ENCODE measurements at regions not wholly inside any gene's neighbourhood (a gene's known extent, or its start where the extent isn't known, plus 50 kb on each side); places are given as distances from the start of the nearest gene placed in this dataset.

DNA sequence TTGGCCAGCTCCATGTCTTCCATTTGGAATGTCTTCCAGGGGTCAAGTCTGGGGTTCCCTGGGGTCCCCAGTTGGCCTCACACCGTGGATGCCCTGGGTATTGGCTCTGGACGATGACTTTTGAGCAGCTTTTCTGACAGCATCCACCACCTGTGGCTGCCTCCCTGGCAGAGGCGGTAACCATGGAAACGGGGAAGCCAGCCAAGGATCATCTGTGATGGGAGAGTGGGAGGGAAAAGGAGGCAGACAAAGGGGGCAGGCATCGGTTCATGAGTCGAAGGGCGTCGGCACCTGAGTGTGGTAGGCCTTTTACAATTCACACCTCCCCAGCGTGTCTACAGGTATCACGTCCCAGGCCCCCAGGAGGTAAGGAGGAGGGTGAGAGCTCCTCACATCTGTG lies 152.2 kb downstream of the ASMT start:
- TF ChIP-seq, protein P1, sequence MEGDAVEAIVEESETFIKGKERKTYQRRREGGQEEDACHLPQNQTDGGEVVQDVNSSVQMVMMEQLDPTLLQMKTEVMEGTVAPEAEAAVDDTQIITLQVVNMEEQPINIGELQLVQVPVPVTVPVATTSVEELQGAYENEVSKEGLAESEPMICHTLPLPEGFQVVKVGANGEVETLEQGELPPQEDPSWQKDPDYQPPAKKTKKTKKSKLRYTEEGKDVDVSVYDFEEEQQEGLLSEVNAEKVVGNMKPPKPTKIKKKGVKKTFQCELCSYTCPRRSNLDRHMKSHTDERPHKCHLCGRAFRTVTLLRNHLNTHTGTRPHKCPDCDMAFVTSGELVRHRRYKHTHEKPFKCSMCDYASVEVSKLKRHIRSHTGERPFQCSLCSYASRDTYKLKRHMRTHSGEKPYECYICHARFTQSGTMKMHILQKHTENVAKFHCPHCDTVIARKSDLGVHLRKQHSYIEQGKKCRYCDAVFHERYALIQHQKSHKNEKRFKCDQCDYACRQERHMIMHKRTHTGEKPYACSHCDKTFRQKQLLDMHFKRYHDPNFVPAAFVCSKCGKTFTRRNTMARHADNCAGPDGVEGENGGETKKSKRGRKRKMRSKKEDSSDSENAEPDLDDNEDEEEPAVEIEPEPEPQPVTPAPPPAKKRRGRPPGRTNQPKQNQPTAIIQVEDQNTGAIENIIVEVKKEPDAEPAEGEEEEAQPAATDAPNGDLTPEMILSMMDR (conservative IDR thresholded peaks at IDR 0.05 in 1 of 2, IDR thresholded peaks at IDR 0.05 in 1 of 2; ENCODE audit: extremely low read depth in 1 of 2, insufficient read depth in 1 of 2, low read depth in 1 of 2, low read length in 2 of 2), result no peak
- no peak for TF ChIP-seq EZH2 (IDR thresholded peaks at IDR 0.05; ENCODE audit: borderline replicate concordance, low read length)

Data from mammary epithelial cell (primary cell).